NCI-H748 (cell line): ENCODE measurements at regions not wholly inside any gene's neighbourhood (a gene's known extent, or its start where the extent isn't known, plus 50 kb on each side); places are given as distances from the start of the nearest gene placed in this dataset.
"Not testable (repeated sequence)": the region's sequence is repeated elsewhere in the genome, so short reads cannot be mapped to it uniquely, and the experiment has no call there.

Experiments
- DNase-seq: peaks from one replicate; lab custom pipeline; 2025; ENCODE audit not compliant: unreplicated experiment; lab: John Stamatoyannopoulos, UW

GRCh38 chr13:104553896-104554295 is 1487.7 kb upstream of the SLC10A2 start:
- no peak for DNase-seq

- DNase-seq = no peak
Observed at GRCh38 chr13:104553186-104553585, 1487.0 kb upstream of the SLC10A2 start.

DNA sequence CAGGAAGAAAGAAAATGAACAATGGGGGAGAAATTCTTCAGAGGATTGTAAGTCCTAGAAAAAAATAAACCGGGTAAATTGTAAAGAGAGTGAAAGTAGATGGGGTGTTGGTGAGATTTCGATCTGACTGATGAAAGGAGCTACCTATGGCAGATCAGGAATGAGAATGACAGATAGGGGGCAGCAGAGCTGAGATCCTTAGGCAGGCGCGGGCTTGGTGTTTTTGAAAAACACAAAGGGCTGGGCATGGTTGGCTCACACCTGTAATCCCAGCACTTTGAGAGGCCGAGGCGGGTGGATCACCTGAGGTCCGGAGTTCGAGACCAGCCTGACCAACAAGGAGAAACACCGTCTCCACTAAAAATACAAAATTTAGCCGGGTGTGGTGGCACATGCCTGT is 1468.6 kb upstream of the SLC10A2 start:
- DNase-seq = no peak

DNA sequence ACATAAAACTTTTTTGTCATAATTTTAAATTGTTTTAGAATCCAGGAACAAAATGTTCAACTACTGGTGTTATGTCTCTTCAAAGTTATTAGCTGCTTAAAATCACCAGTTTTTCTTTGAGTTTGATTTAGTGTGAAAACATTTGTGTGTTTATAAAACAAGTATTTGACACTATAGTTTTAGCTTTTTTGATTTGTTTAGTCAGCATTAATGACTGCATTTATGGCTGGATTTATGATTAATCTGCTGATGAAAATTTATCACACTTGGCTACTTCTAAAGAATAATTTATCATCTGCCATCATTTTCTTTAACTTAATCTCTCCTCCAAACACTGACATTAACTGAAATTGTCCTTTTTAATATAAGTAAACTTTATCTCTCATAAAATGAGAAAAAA is 1465.9 kb upstream of the SLC10A2 start:
- DNase-seq = no peak

DNA sequence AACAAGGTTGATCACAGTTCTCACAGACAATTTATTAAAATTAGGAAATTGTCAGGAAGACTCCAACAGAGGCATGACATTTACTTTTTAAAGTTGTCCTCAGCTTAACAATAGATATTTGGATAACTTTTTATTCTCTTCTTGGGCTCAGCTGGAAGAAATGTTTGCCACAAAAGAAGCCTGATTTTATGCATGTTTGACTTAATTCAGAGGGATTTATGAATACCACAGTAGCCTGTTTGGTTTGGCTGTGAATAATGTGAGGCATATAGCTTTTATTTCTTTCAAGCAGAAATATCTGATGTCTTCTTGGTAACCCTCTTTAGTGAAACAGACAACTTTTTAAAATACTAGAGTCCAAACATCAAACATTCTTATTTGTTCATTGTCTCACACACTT is 1464.5 kb upstream of the SLC10A2 start:
- no peak for DNase-seq

GRCh38 chr13:104526561-104526960 is 1460.3 kb upstream of the SLC10A2 start:
- DNase-seq = no peak

GRCh38 chr13:104525467-104525866 is 1459.2 kb upstream of the SLC10A2 start:
- DNase-seq = no peak

DNA sequence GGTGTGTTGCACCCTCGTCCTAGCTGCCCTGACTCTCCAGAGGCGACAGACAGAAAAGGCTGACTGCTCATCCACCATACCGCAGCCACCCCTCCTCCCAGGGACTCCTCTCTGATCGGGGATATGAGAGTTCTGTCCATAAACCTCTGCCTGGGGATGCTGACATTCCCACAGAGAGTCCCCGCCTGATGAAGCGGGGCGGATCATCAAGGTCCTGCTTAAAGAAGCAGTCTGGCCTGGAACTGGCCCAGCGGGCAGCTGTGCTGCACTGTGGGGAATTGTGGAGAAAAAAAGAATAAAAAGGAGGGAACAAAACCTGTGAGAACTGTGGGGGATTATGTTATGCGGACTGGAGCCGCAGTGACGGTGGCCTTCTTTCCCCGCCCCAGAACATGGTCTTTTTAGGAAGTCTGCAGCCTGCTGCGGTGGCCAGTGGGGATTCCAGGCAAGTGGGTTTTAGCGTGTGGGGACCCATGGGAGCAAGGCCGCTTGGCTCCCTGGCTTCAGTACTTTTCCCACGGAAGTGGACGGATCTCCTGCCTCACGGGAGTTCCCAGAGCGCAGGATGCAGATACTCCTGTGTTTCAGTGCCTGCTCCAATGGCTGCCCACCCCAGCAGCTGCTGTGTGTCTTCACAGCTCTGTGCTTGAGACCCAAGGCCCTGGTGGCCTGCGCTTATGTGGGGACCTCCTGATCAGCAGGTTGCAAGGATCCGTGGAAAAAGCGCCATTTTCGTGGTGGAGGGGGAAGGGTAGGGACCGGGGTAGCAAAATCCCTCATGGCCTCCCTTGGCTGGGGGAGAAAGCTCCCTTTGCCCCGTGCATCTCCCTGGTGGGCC is 1456.2 kb upstream of the SLC10A2 start:
- no peak for DNase-seq

- no peak for DNase-seq
Observed at GRCh38 chr13:104510422-104510821, 1444.2 kb upstream of the SLC10A2 start.

- not testable (repeated sequence) for DNase-seq
Observed at GRCh38 chr13:104493502-104493901, 1427.3 kb upstream of the SLC10A2 start.

DNA sequence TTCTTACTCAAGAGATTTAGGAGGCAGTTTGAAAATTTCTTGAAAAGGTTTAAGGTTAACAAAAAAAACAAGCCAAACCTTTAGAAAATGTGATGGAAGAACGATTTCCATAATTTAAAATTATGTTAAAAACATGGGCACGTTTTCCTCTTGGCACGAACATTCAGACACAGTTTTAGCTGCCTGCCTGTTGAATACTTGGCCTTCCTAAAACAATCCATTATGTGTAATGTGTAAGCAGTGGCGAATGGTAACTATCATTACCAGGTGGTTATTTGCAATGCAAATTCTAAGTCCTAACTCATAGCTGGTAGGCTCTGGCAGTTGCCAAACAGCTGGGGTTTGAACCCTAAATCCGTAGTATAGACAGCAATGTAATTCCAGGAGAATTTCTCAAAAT is 1425.7 kb upstream of the SLC10A2 start:
- DNase-seq = no peak

- DNase-seq = no peak
Observed at GRCh38 chr13:104487006-104487405, 1420.8 kb upstream of the SLC10A2 start.

- DNase-seq = no peak
Observed at GRCh38 chr13:104485571-104485970, 1419.4 kb upstream of the SLC10A2 start.

- DNase-seq = no peak
Observed at GRCh38 chr13:104483631-104484030, 1417.4 kb upstream of the SLC10A2 start.

DNA sequence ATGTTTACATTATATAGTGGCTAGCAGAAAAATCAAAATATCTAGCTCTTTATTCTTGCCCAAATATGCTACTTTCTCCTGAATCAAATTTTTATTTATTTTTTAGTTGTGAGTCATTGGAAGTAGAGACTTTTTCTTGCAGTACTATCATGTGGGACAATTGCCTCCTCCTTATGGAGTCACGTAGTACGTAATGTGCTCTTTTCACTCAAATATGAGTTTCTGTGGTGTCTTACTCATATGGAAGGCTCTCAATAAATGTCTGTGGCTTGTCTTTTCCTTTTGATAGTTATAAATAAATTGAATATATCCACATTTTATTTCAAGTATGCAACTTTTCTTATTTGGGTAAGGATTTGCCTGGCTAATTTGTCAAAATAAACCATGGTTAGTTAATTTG is 1411.0 kb upstream of the SLC10A2 start:
- no peak for DNase-seq

- no peak for DNase-seq
Observed at GRCh38 chr13:104473936-104474335, 1407.7 kb upstream of the SLC10A2 start.

DNA sequence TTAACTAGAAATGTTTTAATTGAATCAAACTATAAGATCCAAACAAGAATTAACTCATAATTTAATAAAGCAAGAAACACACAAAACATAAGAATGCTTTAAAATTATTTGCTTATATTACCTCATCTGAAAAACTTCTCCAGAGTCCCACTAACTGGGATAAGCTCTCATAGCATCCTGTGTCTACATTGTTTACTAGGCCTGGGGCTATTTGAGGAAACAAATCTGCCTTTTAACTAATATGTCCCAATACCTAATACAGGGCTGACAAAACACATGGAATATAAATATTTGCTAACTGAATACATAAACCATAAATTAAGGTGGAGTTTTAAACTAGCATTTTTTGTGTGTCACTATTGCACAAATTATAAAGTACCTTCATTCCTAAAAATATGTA is 1399.8 kb upstream of the SLC10A2 start:
- DNase-seq = no peak

GRCh38 chr13:104461049-104461448 is 1394.8 kb upstream of the SLC10A2 start:
- DNase-seq = no peak

GRCh38 chr13:104460554-104460953 is 1394.3 kb upstream of the SLC10A2 start:
- no peak for DNase-seq

GRCh38 chr13:104450006-104450405 is 1383.8 kb upstream of the SLC10A2 start:
- DNase-seq = no peak

GRCh38 chr13:104447348-104447747 is 1381.1 kb upstream of the SLC10A2 start:
- no peak for DNase-seq

- DNase-seq = no peak
Observed at GRCh38 chr13:104442536-104442935, 1376.3 kb upstream of the SLC10A2 start.

DNA sequence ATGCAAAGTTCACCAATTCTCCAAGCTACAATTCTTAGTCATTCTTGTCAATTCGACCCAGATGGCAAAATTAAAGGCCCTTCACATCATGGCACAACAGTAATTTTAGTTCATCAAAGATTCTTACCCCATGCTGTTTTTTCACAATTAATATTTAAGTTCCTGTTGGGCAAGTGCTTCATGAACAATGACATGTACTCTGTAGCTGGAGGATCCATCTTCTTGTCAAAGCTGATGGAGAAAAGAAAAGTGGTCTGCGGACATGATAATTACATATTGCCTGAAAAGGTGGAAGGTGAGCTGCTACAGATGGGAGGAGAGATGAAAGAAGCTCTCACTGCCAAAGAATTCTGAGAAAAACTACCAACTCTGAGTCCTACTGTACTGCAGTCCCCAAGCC is 1370.3 kb upstream of the SLC10A2 start:
- DNase-seq = no peak
